ENCODE measurements at regions not wholly inside any gene's neighbourhood (a gene's known extent, or its start where the extent isn't known, plus 50 kb on each side); places are given as distances from the start of the nearest gene placed in this dataset.

DNA sequence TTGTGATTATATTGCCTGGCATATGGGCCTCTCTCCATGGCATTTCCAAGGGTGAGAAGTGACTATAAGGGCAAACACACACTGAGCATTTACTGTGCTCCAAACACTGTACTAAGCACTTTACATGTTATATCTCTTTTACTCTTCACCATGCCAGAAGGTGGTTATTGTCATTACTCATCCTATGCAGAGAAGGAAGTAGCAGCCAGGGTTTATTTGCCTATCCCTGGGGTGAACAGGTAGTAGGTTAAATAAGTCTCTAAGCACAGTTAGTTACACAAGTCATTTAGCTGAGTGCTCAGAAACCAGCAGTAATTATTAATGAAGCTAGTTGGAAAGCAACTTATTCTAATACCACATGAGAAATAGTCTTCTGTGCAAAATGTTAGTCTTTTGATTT lies 109.9 kb upstream of the SYNPR start:
- TF ChIP-seq, protein P1, sequence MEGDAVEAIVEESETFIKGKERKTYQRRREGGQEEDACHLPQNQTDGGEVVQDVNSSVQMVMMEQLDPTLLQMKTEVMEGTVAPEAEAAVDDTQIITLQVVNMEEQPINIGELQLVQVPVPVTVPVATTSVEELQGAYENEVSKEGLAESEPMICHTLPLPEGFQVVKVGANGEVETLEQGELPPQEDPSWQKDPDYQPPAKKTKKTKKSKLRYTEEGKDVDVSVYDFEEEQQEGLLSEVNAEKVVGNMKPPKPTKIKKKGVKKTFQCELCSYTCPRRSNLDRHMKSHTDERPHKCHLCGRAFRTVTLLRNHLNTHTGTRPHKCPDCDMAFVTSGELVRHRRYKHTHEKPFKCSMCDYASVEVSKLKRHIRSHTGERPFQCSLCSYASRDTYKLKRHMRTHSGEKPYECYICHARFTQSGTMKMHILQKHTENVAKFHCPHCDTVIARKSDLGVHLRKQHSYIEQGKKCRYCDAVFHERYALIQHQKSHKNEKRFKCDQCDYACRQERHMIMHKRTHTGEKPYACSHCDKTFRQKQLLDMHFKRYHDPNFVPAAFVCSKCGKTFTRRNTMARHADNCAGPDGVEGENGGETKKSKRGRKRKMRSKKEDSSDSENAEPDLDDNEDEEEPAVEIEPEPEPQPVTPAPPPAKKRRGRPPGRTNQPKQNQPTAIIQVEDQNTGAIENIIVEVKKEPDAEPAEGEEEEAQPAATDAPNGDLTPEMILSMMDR (IDR thresholded peaks at IDR 0.05), result no peak
- no peak for TF ChIP-seq EP300 (IDR thresholded peaks at IDR 0.05)
- TF ChIP-seq POLR2AphosphoS5 (IDR thresholded peaks at IDR 0.05), result no peak
- no peak for TF ChIP-seq POLR2A (IDR thresholded peaks at IDR 0.05)
- no peak for DNase-seq
- no peak overlapping the region for H3K4me3 ChIP-seq
- no peaks in the 10 kb centered on the region for H3K4me1 ChIP-seq
- H3K27ac ChIP-seq, result no peak overlapping the region
- intact Hi-C loops (cut with DNase I), result no loop called here
- H3K27me3 ChIP-seq, result no peaks in the 10 kb centered on the region
- H3K36me3 ChIP-seq, result no peaks in the 10 kb centered on the region
- H3K9me3 ChIP-seq, result peaks cover 0 to 3% (median 0%) of the 10 kb centered on the region in 4 donors

DNA sequence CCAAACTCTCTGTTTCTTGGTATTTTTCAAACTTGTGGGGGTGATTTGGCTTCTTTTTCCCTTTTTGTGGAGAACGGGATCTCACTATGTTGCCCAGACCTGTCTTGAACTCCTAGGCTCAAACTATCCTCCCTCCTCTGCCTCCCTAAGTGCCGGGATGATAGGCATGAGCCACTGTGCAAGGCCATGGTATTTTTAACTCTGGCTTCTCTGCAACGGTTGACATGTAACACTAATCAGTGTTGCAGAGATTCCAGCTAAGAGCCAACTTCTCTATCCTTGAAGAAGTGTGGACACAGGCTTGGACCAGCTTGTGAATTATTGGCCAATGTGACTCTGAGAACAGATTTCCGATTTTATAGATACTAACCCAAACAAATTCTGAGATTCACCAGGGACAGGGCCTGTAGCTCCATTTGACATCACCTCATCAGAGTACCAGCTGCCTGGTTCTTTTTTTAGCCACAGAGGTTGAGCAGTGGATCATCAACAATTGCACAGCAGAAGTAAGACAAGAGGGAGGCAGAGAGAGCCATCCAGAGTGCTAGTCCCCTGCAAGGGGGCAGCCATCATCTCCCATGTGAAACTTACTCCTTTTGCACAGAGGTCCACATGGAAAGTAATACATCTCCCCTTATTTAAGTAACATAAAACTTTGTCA lies 98.1 kb upstream of the SYNPR start:
- H3K36me3 ChIP-seq, result no peaks in the 10 kb centered on the region
- H3K9me3 ChIP-seq, result no peaks in the 10 kb centered on the region
- no peaks in the 10 kb centered on the region for H3K4me1 ChIP-seq
- intact Hi-C loops (cut with DNase I), result no loop called here
- WGBS, 2 donors, result 58 to 92% methylated on average over 4 of the region's 4 CpGs
- no peak for DNase-seq
- no peaks in the 10 kb centered on the region for H3K27me3 ChIP-seq
- no peak overlapping the region for H3K27ac ChIP-seq
- no peak for TF ChIP-seq EP300 (IDR thresholded peaks at IDR 0.05)
- no peak for TF ChIP-seq POLR2A (IDR thresholded peaks at IDR 0.05)
- TF ChIP-seq POLR2AphosphoS5 (IDR thresholded peaks at IDR 0.05), result no peak
- TF ChIP-seq, protein P1 (IDR thresholded peaks at IDR 0.05), result no peak
- no peak overlapping the region for H3K4me3 ChIP-seq

DNA sequence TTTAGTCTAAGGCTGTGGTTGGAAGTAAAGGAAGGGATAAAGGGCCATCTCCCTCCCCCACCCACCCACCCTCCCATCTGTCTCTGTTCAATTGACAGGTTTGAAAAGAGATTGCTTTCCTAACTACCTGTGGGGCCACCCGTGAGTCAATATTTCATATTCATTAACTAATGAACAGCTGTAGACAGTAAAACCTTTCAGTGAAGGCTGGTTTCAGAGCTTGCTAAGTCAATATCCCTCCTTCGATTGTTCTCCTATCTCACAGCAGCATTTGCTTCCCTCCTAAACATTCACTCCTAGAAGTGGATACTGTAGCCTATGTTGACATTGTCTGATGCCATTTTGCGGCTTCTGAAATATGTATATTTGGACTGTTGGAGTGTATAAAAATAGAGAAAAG lies 85.9 kb upstream of the SYNPR start:
- Histone ChIP-seq H3K27me3 (no peaks in the 10 kb centered on the region), H3K4me1 (no peaks in the 10 kb centered on the region), H3K9me3 (no peaks in the 10 kb centered on the region), H3K36me3 (no peaks in the 10 kb centered on the region), H3K27ac (no peak overlapping the region), H3K4me3 (no peak overlapping the region)
- no peak for DNase-seq
- intact Hi-C loops (cut with DNase I), result no loop called here
- TF ChIP-seq, protein P1 (IDR thresholded peaks at IDR 0.05), result no peak
- TF ChIP-seq POLR2A (IDR thresholded peaks at IDR 0.05), result no peak
- no peak for TF ChIP-seq EP300 (IDR thresholded peaks at IDR 0.05)
- TF ChIP-seq POLR2AphosphoS5 (IDR thresholded peaks at IDR 0.05), result no peak
- WGBS, 2 donors, result 31 to 51% methylated on average over 3 of the region's 3 CpGs

DNA sequence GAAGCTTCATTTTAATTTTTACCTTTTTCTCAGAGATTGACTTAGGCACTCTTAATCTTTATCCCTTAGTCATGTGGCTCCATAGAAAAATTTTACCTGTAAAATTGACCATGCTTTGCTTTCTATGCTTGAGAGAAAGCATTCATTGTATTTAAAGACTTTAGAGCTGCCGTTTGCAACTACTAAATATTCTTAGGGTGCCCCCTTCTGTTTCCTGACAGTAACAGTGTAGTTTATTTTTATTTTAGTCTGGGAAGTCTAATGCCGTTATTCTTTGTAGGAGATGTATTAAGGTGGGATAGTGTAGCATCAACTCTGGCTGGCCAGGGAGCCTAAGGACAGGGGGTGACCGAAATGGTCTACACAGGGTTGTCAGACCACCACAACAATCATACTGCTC lies 84.5 kb upstream of the SYNPR start:
- Histone ChIP-seq H3K4me1 (no peaks in the 10 kb centered on the region), H3K36me3 (no peaks in the 10 kb centered on the region), H3K27ac (no peak overlapping the region), H3K4me3 (no peak overlapping the region), H3K9me3 (no peaks in the 10 kb centered on the region), H3K27me3 (no peaks in the 10 kb centered on the region)
- DNase-seq, result no peak
- intact Hi-C loops (cut with DNase I), result no loop called here
- TF ChIP-seq, protein P1 (IDR thresholded peaks at IDR 0.05), result peak in 2 of 4 experiments; percentile 21 to 35
- no peak for TF ChIP-seq POLR2A (IDR thresholded peaks at IDR 0.05)
- 2 to 8% methylated on average over 3 of the region's 3 CpGs for WGBS, 2 donors

DNA sequence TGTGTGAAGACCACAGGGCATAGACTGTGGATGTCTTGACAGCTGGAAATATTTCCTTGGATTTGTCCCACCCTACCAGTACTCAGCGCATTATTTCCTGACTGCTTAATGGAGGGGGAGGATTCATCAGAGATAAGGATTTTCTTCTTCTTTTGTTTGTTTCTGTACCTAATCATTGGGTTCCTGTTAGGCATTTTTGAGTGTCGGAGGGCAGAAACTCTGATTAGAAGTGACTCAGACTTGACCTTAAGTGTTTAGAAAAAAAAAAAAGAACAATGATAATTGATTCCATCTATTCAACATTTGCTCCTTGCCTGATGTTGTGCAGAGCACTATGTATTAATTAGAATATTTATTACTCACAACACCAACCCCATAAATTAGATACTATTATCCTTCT lies 78.5 kb upstream of the SYNPR start:
- Histone ChIP-seq H3K9me3 (no peaks in the 10 kb centered on the region), H3K4me3 (no peak overlapping the region), H3K36me3 (no peaks in the 10 kb centered on the region), H3K27me3 (no peaks in the 10 kb centered on the region), H3K4me1 (no peaks in the 10 kb centered on the region), H3K27ac (no peak overlapping the region)
- WGBS, 2 donors, result 68 to 80% methylated on average over 2 of the region's 2 CpGs
- intact Hi-C loops (cut with DNase I), result no loop called here
- TF ChIP-seq POLR2A (IDR thresholded peaks at IDR 0.05) (no peak), POLR2AphosphoS5 (IDR thresholded peaks at IDR 0.05) (no peak), EP300 (IDR thresholded peaks at IDR 0.05) (no peak)
- TF ChIP-seq, protein P1 (IDR thresholded peaks at IDR 0.05), result no peak
- no peak for DNase-seq

All from sigmoid colon (tissue), 6 donors.